ENCODE measurements at regions not wholly inside any gene's neighbourhood (a gene's known extent, or its start where the extent isn't known, plus 50 kb on each side); places are given as distances from the start of the nearest gene placed in this dataset.

- H3K27ac ChIP-seq = no peak overlapping the region
- in situ Hi-C loops (cut with MboI; ENCODE audit: low sequenced_read_pairs in 4 of 4) = no loop called here
- ATAC-seq (no peak), DNase-seq (no peak)
- no peak overlapping the region for H3K4me3 ChIP-seq
- no peaks in the 10 kb centered on the region for H3K36me3 ChIP-seq
- intact Hi-C loops (cut with DNase I; ENCODE audit: low total_unique reads) = no loop called here
- H3K4me1 ChIP-seq = no peaks in the 10 kb centered on the region
- TF ChIP-seq CTCF (IDR thresholded peaks at IDR 0.05 in 4 of 5, conservative IDR thresholded peaks at IDR 0.05 in 1 of 5) (no peak), POLR2A (IDR thresholded peaks at IDR 0.05) (no peak)
- H3K27me3 ChIP-seq = no peaks in the 10 kb centered on the region
- no peaks in the 10 kb centered on the region for H3K9me3 ChIP-seq
These were observed 265.0 kb upstream of the PARD3B start for GRCh38 chr2:204280262-204280668.

- in situ Hi-C loops (cut with MboI; ENCODE audit: low sequenced_read_pairs in 4 of 4) = no loop called here
- no peak for DNase-seq
- H3K36me3 ChIP-seq = no peaks in the 10 kb centered on the region
- intact Hi-C loops (cut with DNase I; ENCODE audit: low total_unique reads) = no loop called here
- no peaks in the 10 kb centered on the region for H3K4me1 ChIP-seq
- no peak for ATAC-seq
- no peak for TF ChIP-seq POLR2A (IDR thresholded peaks at IDR 0.05)
- TF ChIP-seq CTCF (IDR thresholded peaks at IDR 0.05 in 4 of 5, conservative IDR thresholded peaks at IDR 0.05 in 1 of 5) = no peak
- H3K27me3 ChIP-seq = no peaks in the 10 kb centered on the region
- H3K4me3 ChIP-seq = no peak overlapping the region
- H3K27ac ChIP-seq = no peak overlapping the region
- H3K9me3 ChIP-seq = no peaks in the 10 kb centered on the region
These were observed 263.2 kb upstream of the PARD3B start for GRCh38 chr2:204282081-204282480.

GRCh38 chr2:204282525-204282924 lies 262.8 kb upstream of the PARD3B start:
- no peak for DNase-seq
- no peak for TF ChIP-seq POLR2A (IDR thresholded peaks at IDR 0.05)
- no peaks in the 10 kb centered on the region for H3K4me1 ChIP-seq
- no peak overlapping the region for H3K4me3 ChIP-seq
- no peaks in the 10 kb centered on the region for H3K9me3 ChIP-seq
- ATAC-seq = no peak
- in situ Hi-C loops (cut with MboI; ENCODE audit: low sequenced_read_pairs in 4 of 4) = no loop called here
- no peaks in the 10 kb centered on the region for H3K27me3 ChIP-seq
- intact Hi-C loops (cut with DNase I; ENCODE audit: low total_unique reads) = no loop called here
- H3K27ac ChIP-seq = no peak overlapping the region
- H3K36me3 ChIP-seq = no peaks in the 10 kb centered on the region

GRCh38 chr2:204289066-204289465 lies 256.2 kb upstream of the PARD3B start:
- H3K4me3 ChIP-seq = no peak overlapping the region
- DNase-seq = no peak
- no peaks in the 10 kb centered on the region for H3K27me3 ChIP-seq
- H3K4me1 ChIP-seq = no peaks in the 10 kb centered on the region
- H3K27ac ChIP-seq = no peak overlapping the region
- in situ Hi-C loops (cut with MboI; ENCODE audit: low sequenced_read_pairs in 4 of 4) = no loop called here
- TF ChIP-seq CTCF (IDR thresholded peaks at IDR 0.05 in 4 of 5, conservative IDR thresholded peaks at IDR 0.05 in 1 of 5) = no peak
- TF ChIP-seq POLR2A (IDR thresholded peaks at IDR 0.05) = no peak
- H3K36me3 ChIP-seq = no peaks in the 10 kb centered on the region
- no peak for ATAC-seq
- intact Hi-C loops (cut with DNase I; ENCODE audit: low total_unique reads) = no loop called here
- no peaks in the 10 kb centered on the region for H3K9me3 ChIP-seq

- H3K27ac ChIP-seq = no peak overlapping the region
- H3K4me3 ChIP-seq = no peak overlapping the region
- DNase-seq (no peak), ATAC-seq (no peak)
- TF ChIP-seq CTCF (IDR thresholded peaks at IDR 0.05 in 4 of 5, conservative IDR thresholded peaks at IDR 0.05 in 1 of 5) = no peak
- no peak for TF ChIP-seq POLR2A (IDR thresholded peaks at IDR 0.05)
- intact Hi-C loops (cut with DNase I; ENCODE audit: low total_unique reads) (no loop called here), in situ Hi-C loops (cut with MboI; ENCODE audit: low sequenced_read_pairs in 4 of 4) (no loop called here)
- H3K36me3 ChIP-seq = no peaks in the 10 kb centered on the region
- no peaks in the 10 kb centered on the region for H3K4me1 ChIP-seq
- H3K9me3 ChIP-seq = no peaks in the 10 kb centered on the region
- no peaks in the 10 kb centered on the region for H3K27me3 ChIP-seq
These were observed 252.8 kb upstream of the PARD3B start for GRCh38 chr2:204292439-204292838.
